ENCODE measurements at regions not wholly inside any gene's neighbourhood (a gene's known extent, or its start where the extent isn't known, plus 50 kb on each side); places are given as distances from the start of the nearest gene placed in this dataset.

DNA sequence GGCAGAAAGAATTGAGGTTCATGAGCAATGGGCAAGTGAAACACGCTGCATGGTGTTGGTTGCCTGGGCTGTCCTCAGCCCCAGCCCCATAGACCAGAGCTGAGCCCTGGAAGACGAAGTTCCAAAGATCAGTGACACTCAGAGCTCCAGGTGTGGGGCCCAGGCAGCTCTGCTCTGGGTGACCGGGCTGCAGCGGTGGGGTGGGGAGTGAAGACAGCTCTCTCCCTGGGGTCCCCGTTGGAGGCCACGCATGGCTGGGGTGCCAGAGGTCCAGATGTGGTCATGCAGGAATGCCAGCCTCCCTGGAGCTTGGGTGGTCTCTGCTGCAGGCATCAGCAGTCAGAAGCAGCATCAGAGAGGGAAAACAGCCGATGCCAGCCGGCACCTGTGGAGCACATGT, 165.0 kb upstream of the ERCC6L2 start:
- H4K91ac ChIP-seq (ENCODE audit: insufficient read length, low read depth, low read length), result no peak overlapping the region
- H3K9ac ChIP-seq (ENCODE audit: extremely low read depth, insufficient read length, low read length), result no peak overlapping the region
- no peak overlapping the region for H2BK5ac ChIP-seq (ENCODE audit: insufficient read length, low read length)
- H2AK5ac ChIP-seq (ENCODE audit: insufficient read length, low read length), result no peak overlapping the region
- no CpG with 5 or more reads among the region's 8 CpGs for WGBS (ENCODE audit: extremely low coverage, insufficient read length, low lambda C conversion rate)
- H3K27ac Mint-ChIP-seq, result no peak overlapping the region
- H2BK15ac ChIP-seq (ENCODE audit: low read depth, low read length), result no peak overlapping the region
- DNase-seq, result no peak
- no peak overlapping the region for H3T11ph ChIP-seq (ENCODE audit: low read length)
- TF ChIP-seq, protein P1, sequence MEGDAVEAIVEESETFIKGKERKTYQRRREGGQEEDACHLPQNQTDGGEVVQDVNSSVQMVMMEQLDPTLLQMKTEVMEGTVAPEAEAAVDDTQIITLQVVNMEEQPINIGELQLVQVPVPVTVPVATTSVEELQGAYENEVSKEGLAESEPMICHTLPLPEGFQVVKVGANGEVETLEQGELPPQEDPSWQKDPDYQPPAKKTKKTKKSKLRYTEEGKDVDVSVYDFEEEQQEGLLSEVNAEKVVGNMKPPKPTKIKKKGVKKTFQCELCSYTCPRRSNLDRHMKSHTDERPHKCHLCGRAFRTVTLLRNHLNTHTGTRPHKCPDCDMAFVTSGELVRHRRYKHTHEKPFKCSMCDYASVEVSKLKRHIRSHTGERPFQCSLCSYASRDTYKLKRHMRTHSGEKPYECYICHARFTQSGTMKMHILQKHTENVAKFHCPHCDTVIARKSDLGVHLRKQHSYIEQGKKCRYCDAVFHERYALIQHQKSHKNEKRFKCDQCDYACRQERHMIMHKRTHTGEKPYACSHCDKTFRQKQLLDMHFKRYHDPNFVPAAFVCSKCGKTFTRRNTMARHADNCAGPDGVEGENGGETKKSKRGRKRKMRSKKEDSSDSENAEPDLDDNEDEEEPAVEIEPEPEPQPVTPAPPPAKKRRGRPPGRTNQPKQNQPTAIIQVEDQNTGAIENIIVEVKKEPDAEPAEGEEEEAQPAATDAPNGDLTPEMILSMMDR (conservative IDR thresholded peaks at IDR 0.05), result no peak
- no peak overlapping the region for H3K23ac ChIP-seq (ENCODE audit: insufficient read length, low read depth, low read length)
- no peaks in the 10 kb centered on the region for H3K4me1 ChIP-seq (ENCODE audit: insufficient read depth, low read length)
- H3K36me3 Mint-ChIP-seq (ENCODE audit: insufficient read depth in 1 of 3, low read depth in 3 of 3), result peaks cover 2 to 3% (median 3%) of the 10 kb centered on the region in 3 experiments; a peak in 6 of 7 replicates
- no peaks in the 10 kb centered on the region for H3K79me2 ChIP-seq (ENCODE audit: insufficient read depth, low read length)
- H3K14ac ChIP-seq (ENCODE audit: insufficient read depth, low read length), result no peak overlapping the region
- no peaks in the 10 kb centered on the region for H3K79me1 ChIP-seq (ENCODE audit: insufficient read depth, low read depth, low read length, poor library complexity, severe bottlenecking)
- H2AFZ ChIP-seq (ENCODE audit: low read length), result no peak overlapping the region
- peaks cover 1% of the 10 kb centered on the region; the same call in 1 of the 2 replicates for H3K27me3 Mint-ChIP-seq (ENCODE audit: low read depth)
- H2BK12ac ChIP-seq (ENCODE audit: insufficient read length, low read depth, low read length), result no peak overlapping the region
- H3K23me2 ChIP-seq (ENCODE audit: insufficient read length, low read depth, low read length, poor library complexity, severe bottlenecking), result no peaks in the 10 kb centered on the region
- no peak overlapping the region for H4K5ac ChIP-seq (ENCODE audit: insufficient read length, low read depth, low read length)
- H3K27me3 ChIP-seq (ENCODE audit: insufficient read depth, low read length), result no peaks in the 10 kb centered on the region
- H3K4me3 Mint-ChIP-seq, result no peak overlapping the region
- H2BK20ac ChIP-seq (ENCODE audit: low read depth, low read length, poor library complexity, severe bottlenecking), result no peak overlapping the region
- no peaks in the 10 kb centered on the region; a peak in 2 of 4 replicates for H3K4me1 Mint-ChIP-seq
- H3K4me2 ChIP-seq (ENCODE audit: insufficient read depth, insufficient read length, low read length), result no peak overlapping the region
- no peak overlapping the region for H3K4ac ChIP-seq (ENCODE audit: low read depth, low read length)
- no peak overlapping the region for H3K56ac ChIP-seq (ENCODE audit: insufficient read length, low read depth, low read length)
- H3K27ac ChIP-seq (ENCODE audit: insufficient read length, low read depth, low read length), result no peak overlapping the region
- no peaks in the 10 kb centered on the region for H4K20me1 ChIP-seq (ENCODE audit: control insufficient read depth, insufficient read depth, insufficient read length)
- no peaks in the 10 kb centered on the region for H3K9me3 ChIP-seq (ENCODE audit: control insufficient read depth, low read depth, low read length)
- H2BK120ac ChIP-seq (ENCODE audit: low read depth, low read length, poor library complexity, severe bottlenecking), result no peak overlapping the region
- H3K9me3 Mint-ChIP-seq, result peaks cover 3 to 10% of the 10 kb centered on the region in 2 experiments
- H3K18ac ChIP-seq (ENCODE audit: insufficient read length, low read depth, low read length), result no peak overlapping the region
- no peak overlapping the region for H4K8ac ChIP-seq (replicated peaks; ENCODE audit: insufficient read length, low read depth, low read length)

Measured in H9 (cell line).